GM13976 (cell line): ENCODE measurements at regions not wholly inside any gene's neighbourhood (a gene's known extent, or its start where the extent isn't known, plus 50 kb on each side); places are given as distances from the start of the nearest gene placed in this dataset.

Source experiments
- DNase-seq: peaks from one replicate; pipeline ENCODE4 v3.0.0; 2012; ENCODE audit warnings: low spot score
- CTCF ChIP-seq: IDR thresholded peaks from 2 replicates; pipeline ENCODE4 v1.5.1; 2012; ENCODE audit warnings: borderline replicate concordance, mild to moderate bottlenecking; ENCODE audit not compliant: insufficient read depth; ENCODE audit errors: extremely low read depth, missing control alignments, control extremely low read depth
- in situ Hi-C: fragments of 300-500 bp; cut with MboI; formaldehyde crosslinking; loops from one replicate; pipeline ENCODE4 v1.12.0; 2022; ENCODE audit warnings: low sequenced_read_pairs, mixed read lengths, inconsistent platforms; ENCODE audit not compliant: unreplicated experiment

GRCh38 chr17:79335456-79335855 lies 260.8 kb downstream of the ENGASE start:
- in situ Hi-C loops, result no loop called here
- TF ChIP-seq CTCF, result no peak

GRCh38 chr17:79332011-79332554 lies 257.5 kb downstream of the ENGASE start:
- no peak for DNase-seq
- in situ Hi-C loops, result no loop called here
- no peak for TF ChIP-seq CTCF

More at GRCh38 chr17:79335456-79335855, 260.8 kb downstream of the ENGASE start:
- no peak for DNase-seq

GRCh38 chr17:79331492-79331891 lies 256.9 kb downstream of the ENGASE start:
- in situ Hi-C loops, result no loop called here
- no peak for TF ChIP-seq CTCF
- no peak for DNase-seq

- no peak for DNase-seq
- in situ Hi-C loops, result no loop called here
- TF ChIP-seq CTCF, result no peak
Observed at GRCh38 chr17:79330696-79331095, 256.1 kb downstream of the ENGASE start.

GRCh38 chr17:79330229-79330628 lies 255.6 kb downstream of the ENGASE start:
- in situ Hi-C loops, result no loop called here
- no peak for TF ChIP-seq CTCF
- DNase-seq, result no peak

- TF ChIP-seq CTCF, result no peak
- in situ Hi-C loops, result no loop called here
- no peak for DNase-seq
Observed at GRCh38 chr17:79326814-79327213, 252.2 kb downstream of the ENGASE start.

- in situ Hi-C loops, result no loop called here
- TF ChIP-seq CTCF, result no peak
- DNase-seq, result no peak
Observed at GRCh38 chr17:79325709-79326430, 251.2 kb downstream of the ENGASE start.
